IMR-90 (cell line): ENCODE measurements at regions not wholly inside any gene's neighbourhood (a gene's known extent, or its start where the extent isn't known, plus 50 kb on each side); places are given as distances from the start of the nearest gene placed in this dataset.

Experiments used
- ATAC-seq: fragments of 200-7000 bp; cut with Tn5 transposase; 2 replicates; pipeline ENCODE4 v1.9.1; 2020; ENCODE audit warnings: low read depth, mild to moderate bottlenecking, moderate library complexity
- BruUV-seq: library from RNA; stranded (reverse); fragments of 400-500 nt; replicated peaks from 2 replicates; lab custom pipeline; 2021; lab: Mats Ljungman, UMichigan
- CTCF ChIA-PET: fragments of 300-600 bp; formaldehyde crosslinking; extraction: SDS; loops from one replicate; lab custom pipeline; 2021; ENCODE audit warnings: antibody characterized with exemption; lab: Yijun Ruan, JAX
- POLR2A ChIA-PET: fragments of 300-600 bp; sonication (Branson Sonifier 250); formaldehyde crosslinking; loops from one replicate; lab custom pipeline; 2022; ENCODE audit warnings: antibody characterized with exemption; ENCODE audit not compliant: unreplicated experiment; lab: Charles Lee
- DNase-seq: peaks from one replicate; pipeline ENCODE4 v3.0.0; 2013
- H2AFZ ChIP-seq: replicated peaks from 2 replicates; pipeline ENCODE3; 2013; ENCODE audit warnings: low read length, mild to moderate bottlenecking; ENCODE audit not compliant: poor library complexity
- H2AK5ac ChIP-seq: 2 replicates; pipeline ENCODE4 v1.6.1; 2013; ENCODE audit warnings: low read depth, low read length, inconsistent platforms
- H2AK9ac ChIP-seq: replicated peaks from 2 replicates; pipeline ENCODE3; 2013; ENCODE audit warnings: mild to moderate bottlenecking, low read depth, low read length, moderate library complexity; ENCODE audit not compliant: poor library complexity
- H2BK120ac ChIP-seq: 2 replicates; pipeline ENCODE4 v1.6.1; 2013; ENCODE audit warnings: low read depth, low read length, inconsistent platforms
- H2BK15ac ChIP-seq: 3 replicates; pipeline ENCODE4 v1.6.1; 2013; ENCODE audit warnings: low read depth, low read length, inconsistent platforms
- H2BK20ac ChIP-seq: 2 replicates; pipeline ENCODE4 v1.6.1; 2013; ENCODE audit warnings: low read depth, mild to moderate bottlenecking, inconsistent platforms, low read length, moderate library complexity
- H2BK5ac ChIP-seq: 2 replicates; pipeline ENCODE4 v1.6.1; 2013; ENCODE audit warnings: mild to moderate bottlenecking, low read depth, low read length, inconsistent platforms; ENCODE audit not compliant: poor library complexity, severe bottlenecking
- H3K14ac ChIP-seq: replicated peaks from 2 replicates; pipeline ENCODE4 v1.6.1; 2013; ENCODE audit warnings: low read depth, low read length, inconsistent platforms
- H3K18ac ChIP-seq: 2 replicates; pipeline ENCODE4 v1.6.1; 2013; ENCODE audit warnings: low read depth, low read length, control low read depth
- H3K23ac ChIP-seq: 2 replicates; pipeline ENCODE4 v1.6.1; 2013; ENCODE audit warnings: low read depth, low read length, inconsistent platforms
- H3K27ac ChIP-seq: 2 replicates; pipeline ENCODE4 v1.5.1; 2013; ENCODE audit warnings: mild to moderate bottlenecking, control low read depth, low read length; ENCODE audit not compliant: insufficient read depth
- H3K27me3 ChIP-seq: 2 replicates; pipeline ENCODE4 v1.6.1; 2013; ENCODE audit warnings: low read length; ENCODE audit not compliant: control insufficient read depth, insufficient read depth
- H3K36me3 ChIP-seq: 2 replicates; pipeline ENCODE4 v1.6.1; 2013; ENCODE audit warnings: low read length, mixed read lengths; ENCODE audit not compliant: control insufficient read depth, insufficient read depth
- H3K4ac ChIP-seq: 2 replicates; pipeline ENCODE4 v1.6.1; 2013; ENCODE audit warnings: low read depth, low read length, inconsistent platforms
- H3K4me1 ChIP-seq: 2 replicates; pipeline ENCODE4 v1.6.1; 2013; ENCODE audit warnings: low read length, mixed read lengths; ENCODE audit not compliant: control insufficient read depth, insufficient read depth
- H3K4me2 ChIP-seq: 2 replicates; pipeline ENCODE4 v1.6.1; 2013; ENCODE audit warnings: low read depth, mild to moderate bottlenecking, control low read depth, low read length, moderate library complexity
- H3K4me3 ChIP-seq: 2 replicates; pipeline ENCODE4 v1.5.1; 2013; ENCODE audit warnings: low read depth, mild to moderate bottlenecking, control low read depth, low read length, moderate library complexity; ENCODE audit not compliant: insufficient read depth
- H3K56ac ChIP-seq: 2 replicates; pipeline ENCODE4 v1.6.1; 2013; ENCODE audit warnings: low read length, inconsistent platforms; ENCODE audit not compliant: insufficient read depth; ENCODE audit errors: extremely low read depth
- H3K79me1 ChIP-seq, 2 experiments: 2 replicates each; pipeline ENCODE4 v1.6.1; 2013; ENCODE audit warnings: low read length in 2 of 2, inconsistent platforms in 1 of 2, low read depth in 1 of 2
- H3K9ac ChIP-seq: 2 replicates; pipeline ENCODE4 v1.6.1; 2013; ENCODE audit warnings: low read depth, low read length, control low read depth
- H3K9me1 ChIP-seq: 2 replicates; pipeline ENCODE4 v1.6.1; 2013; ENCODE audit warnings: low read length, inconsistent platforms; ENCODE audit not compliant: insufficient read depth
- H3K9me3 ChIP-seq: 2 replicates; pipeline ENCODE4 v1.6.1; 2013; ENCODE audit warnings: low read length; ENCODE audit not compliant: control insufficient read depth, insufficient read depth
- H4K20me1 ChIP-seq: 2 replicates; pipeline ENCODE4 v1.6.1; 2013; ENCODE audit warnings: low read length, inconsistent platforms; ENCODE audit not compliant: insufficient read depth
- H4K5ac ChIP-seq: 2 replicates; pipeline ENCODE4 v1.6.1; 2013; ENCODE audit warnings: mild to moderate bottlenecking, low read depth, low read length, control low read depth
- H4K8ac ChIP-seq, 2 experiments: 2 replicates each; pipeline ENCODE4 v1.6.1; 2013; ENCODE audit warnings: low read depth in 2 of 2, low read length in 2 of 2, control low read depth in 1 of 2, inconsistent platforms in 1 of 2
- H4K91ac ChIP-seq: 2 replicates; pipeline ENCODE4 v1.6.1; 2013; ENCODE audit warnings: low read depth, low read length, inconsistent platforms; ENCODE audit not compliant: insufficient read depth
- CEBPB ChIP-seq: IDR thresholded peaks from 2 replicates; pipeline ENCODE4 v1.6.1; 2012; ENCODE audit warnings: low read depth, low read length, improper control_type of control experiment
- CHD1 ChIP-seq: IDR thresholded peaks from 2 replicates; pipeline ENCODE4 v1.6.1; 2012; ENCODE audit warnings: low read depth, low read length, improper control_type of control experiment
- MXI1 ChIP-seq: IDR thresholded peaks from 2 replicates; pipeline ENCODE4 v1.6.1; 2012; ENCODE audit warnings: low read depth, mild to moderate bottlenecking, low read length, moderate library complexity, borderline replicate concordance
- NFE2L2 ChIP-seq: fragments of 150-350 bp; IDR thresholded peaks from 2 replicates; pipeline ENCODE4 v1.6.1; 2016; ENCODE audit warnings: low read depth, mild to moderate bottlenecking, low read length
- POLR2A ChIP-seq: IDR thresholded peaks from 2 replicates; pipeline ENCODE4 v1.6.1; 2012; ENCODE audit warnings: mild to moderate bottlenecking, low read depth, low read length
- RCOR1 ChIP-seq: IDR thresholded peaks from 2 replicates; pipeline ENCODE4 v1.6.1; 2012; ENCODE audit warnings: mild to moderate bottlenecking, low read length, improper control_type of control experiment; ENCODE audit not compliant: insufficient replicate concordance
- RFX5 ChIP-seq: IDR thresholded peaks from 2 replicates; pipeline ENCODE4 v1.8.0; 2012; ENCODE audit warnings: low read depth, mild to moderate bottlenecking, low read length, moderate library complexity
- SMC3 ChIP-seq: fragments of 150-350 bp; IDR thresholded peaks from 2 replicates; pipeline ENCODE4 v1.6.1; 2016; ENCODE audit warnings: low read depth, mild to moderate bottlenecking, antibody characterized with exemption, low read length, moderate library complexity
- WGBS, 2 experiments: methylation state at CpG; one replicate each; pipeline versions ENCODE4 v1.1.5 to v1.1.7; 2013; ENCODE audit warnings: missing lambda C conversion rate in 2 of 2; ENCODE audit not compliant: insufficient read length in 1 of 2; ENCODE audit errors: extremely low coverage in 2 of 2; 5-methylcytosine and 5-hydroxymethylcytosine counted together
- dilution Hi-C: fragments of 300-500 bp; cut with HindIII; formaldehyde crosslinking; loops from one replicate; pipeline ENCODE4 v1.14.3; 2018; ENCODE audit warnings: low sequenced_read_pairs; ENCODE audit not compliant: unreplicated experiment
- in situ Hi-C: fragments of 300-500 bp; cut with MboI; formaldehyde crosslinking; loops from 3 replicates; pipeline ENCODE4 v1.14.3; 2019; ENCODE audit warnings: low sequenced_read_pairs, inconsistent platforms, mixed read lengths
- intact Hi-C: fragments of 100-400 bp; cut with micrococcal nuclease; formaldehyde crosslinking; loops from 2 replicates; pipeline ENCODE4 v1.10.0; 2022
- TF ChIP-seq, protein P1 (sequence below): fragments of 150-350 bp; IDR thresholded peaks from 2 replicates; pipeline ENCODE4 v1.6.1; 2016; ENCODE audit warnings: low read depth, mild to moderate bottlenecking, low read length, moderate library complexity, borderline replicate concordance

DNA sequence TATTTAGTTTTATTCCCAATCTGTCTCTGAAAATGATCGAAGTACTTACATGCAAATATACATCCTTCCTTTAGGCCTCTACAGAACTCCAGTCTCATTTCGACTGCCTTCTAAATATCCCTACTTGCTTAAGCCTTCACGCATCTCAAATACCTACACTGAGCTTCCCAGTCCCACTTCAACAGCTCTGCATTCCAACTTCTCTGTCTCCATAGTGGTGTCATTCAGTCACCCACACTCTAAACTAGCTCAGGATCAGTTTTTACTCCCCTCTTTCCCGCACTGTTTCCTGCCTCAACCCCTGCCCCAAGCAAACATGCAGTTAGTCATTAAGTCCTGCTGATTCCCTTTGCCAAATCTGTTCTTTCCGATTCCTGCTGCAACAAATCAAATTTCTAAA, 91.8 kb upstream of the PREP start:
- no TSS peak for BruUV-seq
- no peaks in the 10 kb centered on the region for H3K4me1 ChIP-seq
- H2BK5ac ChIP-seq: no peak overlapping the region
- H2AK5ac ChIP-seq: peak overlapping the region; percentile 7; the same call in 1 of the 2 replicates
- no peak overlapping the region for H3K4ac ChIP-seq
- intact Hi-C loops (no loop called here), in situ Hi-C loops (no loop called here), dilution Hi-C loops (no loop called here)
- no peak overlapping the region for H2AFZ ChIP-seq
- H3K56ac ChIP-seq: no peak overlapping the region
- ChIA-PET CTCF (no interaction called here), POLR2A (no interaction called here)
- no peak overlapping the region for H4K8ac ChIP-seq
- TF ChIP-seq, protein P1, sequence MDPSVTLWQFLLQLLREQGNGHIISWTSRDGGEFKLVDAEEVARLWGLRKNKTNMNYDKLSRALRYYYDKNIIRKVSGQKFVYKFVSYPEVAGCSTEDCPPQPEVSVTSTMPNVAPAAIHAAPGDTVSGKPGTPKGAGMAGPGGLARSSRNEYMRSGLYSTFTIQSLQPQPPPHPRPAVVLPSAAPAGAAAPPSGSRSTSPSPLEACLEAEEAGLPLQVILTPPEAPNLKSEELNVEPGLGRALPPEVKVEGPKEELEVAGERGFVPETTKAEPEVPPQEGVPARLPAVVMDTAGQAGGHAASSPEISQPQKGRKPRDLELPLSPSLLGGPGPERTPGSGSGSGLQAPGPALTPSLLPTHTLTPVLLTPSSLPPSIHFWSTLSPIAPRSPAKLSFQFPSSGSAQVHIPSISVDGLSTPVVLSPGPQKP: no peak
- no peak for TF ChIP-seq RCOR1
- TF ChIP-seq MXI1: no peak
- TF ChIP-seq CEBPB: no peak
- no peak for TF ChIP-seq CHD1
- TF ChIP-seq RFX5: no peak
- TF ChIP-seq POLR2A: no peak
- no peak for TF ChIP-seq SMC3
- no peak for TF ChIP-seq NFE2L2
- no peak overlapping the region for H4K5ac ChIP-seq
- no peak overlapping the region for H3K4me2 ChIP-seq
- DNase-seq (no peak), ATAC-seq (no peak)
- H2BK15ac ChIP-seq: no peak overlapping the region
- no peaks in the 10 kb centered on the region; the same call in 1 of the 2 replicates for H3K9me1 ChIP-seq
- H2BK20ac ChIP-seq: no peak overlapping the region
- H3K79me1 ChIP-seq: no peaks in the 10 kb centered on the region
- no peaks in the 10 kb centered on the region for H3K36me3 ChIP-seq
- H3K27me3 ChIP-seq: no peaks in the 10 kb centered on the region
- H3K23ac ChIP-seq: no peak overlapping the region
- H4K91ac ChIP-seq: no peak overlapping the region
- no peaks in the 10 kb centered on the region for H4K20me1 ChIP-seq
- no peak overlapping the region for H3K27ac ChIP-seq
- H3K9ac ChIP-seq: no peak overlapping the region
- WGBS, 2 experiments: 88% methylated on average over 4 of the region's 5 CpGs; no CpG with 5 or more reads in 1 of the 2 experiments
- H2BK120ac ChIP-seq: no peak overlapping the region
- no peak overlapping the region for H3K18ac ChIP-seq
- H3K4me3 ChIP-seq: no peak overlapping the region
- H3K14ac ChIP-seq: no peak overlapping the region
- no peaks in the 10 kb centered on the region for H3K9me3 ChIP-seq
- no peak overlapping the region for H2AK9ac ChIP-seq
